GM23338 (cell line): ENCODE measurements at regions not wholly inside any gene's neighbourhood (a gene's known extent, or its start where the extent isn't known, plus 50 kb on each side); places are given as distances from the start of the nearest gene placed in this dataset.

Source experiments
- CREB1 ChIP-seq: fragments of 250-450 bp; sonication (Bioruptor Pico); IDR thresholded peaks from 2 replicates; pipeline ENCODE4 v1.5.0; 2020; ENCODE audit warnings: low read depth, mild to moderate bottlenecking, moderate library complexity
- EZH2 ChIP-seq: fragments of 200-600 bp; sonication (generic); IDR thresholded peaks from one replicate; pipeline ENCODE4 v1.8.0; 2017; ENCODE audit warnings: antibody characterized with exemption, mild to moderate bottlenecking, low read depth; ENCODE audit not compliant: unreplicated experiment
- JUNB ChIP-seq: IDR thresholded peaks from one replicate; pipeline ENCODE4 v1.6.1; 2016; ENCODE audit warnings: antibody characterized with exemption; ENCODE audit not compliant: unreplicated experiment
- NANOG ChIP-seq: IDR thresholded peaks from 2 replicates; pipeline ENCODE4 v1.6.1; 2016; ENCODE audit warnings: antibody characterized with exemption, borderline replicate concordance
- POLR2AphosphoS5 ChIP-seq: IDR thresholded peaks from 2 replicates; pipeline ENCODE4 v1.6.1; 2016; ENCODE audit warnings: antibody characterized with exemption, low read depth
- ZNF114 ChIP-seq: fragments of 250-450 bp; sonication (Bioruptor Pico); IDR thresholded peaks from 2 replicates; pipeline ENCODE4 v1.5.0; 2020; ENCODE audit warnings: mild to moderate bottlenecking, moderate library complexity
- TF ChIP-seq, protein P1 (sequence below), 2 experiments: fragments of 200-600 bp in 1 of 2; sonication (generic) in 1 of 2; conservative IDR thresholded peaks; 2 replicates each; pipeline versions ENCODE4 v1.5.1 to v1.6.1; 2016 to 2017; ENCODE audit warnings: antibody characterized with exemption in 2 of 2, low read depth in 2 of 2, mild to moderate bottlenecking in 2 of 2, moderate library complexity in 1 of 2
- TF ChIP-seq, protein P2 (sequence below): IDR thresholded peaks from 2 replicates; pipeline ENCODE4 v1.6.1; 2016; ENCODE audit warnings: antibody characterized with exemption

DNA sequence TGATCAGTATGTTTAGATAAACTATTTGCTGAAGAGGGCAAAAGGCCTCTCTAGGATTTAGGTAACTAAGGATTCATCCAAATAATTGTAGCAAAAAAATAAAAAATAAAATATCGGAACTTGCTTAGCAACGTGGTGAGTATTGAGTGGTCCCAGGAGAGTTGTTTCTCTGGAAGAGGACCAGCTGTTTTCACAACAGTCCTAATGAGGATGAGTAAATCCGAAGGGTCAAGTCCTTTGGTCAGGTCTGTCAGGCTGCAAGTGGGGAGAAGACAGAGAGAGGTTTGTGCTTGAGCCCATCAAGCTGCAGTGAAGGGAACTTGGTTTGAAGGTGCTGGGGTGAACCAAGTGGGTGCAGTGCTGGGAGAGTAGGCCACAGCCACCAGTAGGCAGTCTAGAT, 539.2 kb downstream of the SLC4A3 start:
- TF ChIP-seq, protein P1, sequence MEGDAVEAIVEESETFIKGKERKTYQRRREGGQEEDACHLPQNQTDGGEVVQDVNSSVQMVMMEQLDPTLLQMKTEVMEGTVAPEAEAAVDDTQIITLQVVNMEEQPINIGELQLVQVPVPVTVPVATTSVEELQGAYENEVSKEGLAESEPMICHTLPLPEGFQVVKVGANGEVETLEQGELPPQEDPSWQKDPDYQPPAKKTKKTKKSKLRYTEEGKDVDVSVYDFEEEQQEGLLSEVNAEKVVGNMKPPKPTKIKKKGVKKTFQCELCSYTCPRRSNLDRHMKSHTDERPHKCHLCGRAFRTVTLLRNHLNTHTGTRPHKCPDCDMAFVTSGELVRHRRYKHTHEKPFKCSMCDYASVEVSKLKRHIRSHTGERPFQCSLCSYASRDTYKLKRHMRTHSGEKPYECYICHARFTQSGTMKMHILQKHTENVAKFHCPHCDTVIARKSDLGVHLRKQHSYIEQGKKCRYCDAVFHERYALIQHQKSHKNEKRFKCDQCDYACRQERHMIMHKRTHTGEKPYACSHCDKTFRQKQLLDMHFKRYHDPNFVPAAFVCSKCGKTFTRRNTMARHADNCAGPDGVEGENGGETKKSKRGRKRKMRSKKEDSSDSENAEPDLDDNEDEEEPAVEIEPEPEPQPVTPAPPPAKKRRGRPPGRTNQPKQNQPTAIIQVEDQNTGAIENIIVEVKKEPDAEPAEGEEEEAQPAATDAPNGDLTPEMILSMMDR (conservative IDR thresholded peaks at IDR 0.05; ENCODE audit: low read depth in 2 of 2) = no peak
- TF ChIP-seq POLR2AphosphoS5 (no peak), CREB1 (CRISPR knock-in tag) (no peak), NANOG (no peak), EZH2 (no peak), ZNF114 (CRISPR knock-in tag) (no peak), JUNB (no peak)
- TF ChIP-seq, protein P2, sequence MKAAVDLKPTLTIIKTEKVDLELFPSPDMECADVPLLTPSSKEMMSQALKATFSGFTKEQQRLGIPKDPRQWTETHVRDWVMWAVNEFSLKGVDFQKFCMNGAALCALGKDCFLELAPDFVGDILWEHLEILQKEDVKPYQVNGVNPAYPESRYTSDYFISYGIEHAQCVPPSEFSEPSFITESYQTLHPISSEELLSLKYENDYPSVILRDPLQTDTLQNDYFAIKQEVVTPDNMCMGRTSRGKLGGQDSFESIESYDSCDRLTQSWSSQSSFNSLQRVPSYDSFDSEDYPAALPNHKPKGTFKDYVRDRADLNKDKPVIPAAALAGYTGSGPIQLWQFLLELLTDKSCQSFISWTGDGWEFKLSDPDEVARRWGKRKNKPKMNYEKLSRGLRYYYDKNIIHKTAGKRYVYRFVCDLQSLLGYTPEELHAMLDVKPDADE = no peak
